IPS-NIHi7 (cell line): ENCODE measurements at regions not wholly inside any gene's neighbourhood (a gene's known extent, or its start where the extent isn't known, plus 50 kb on each side); places are given as distances from the start of the nearest gene placed in this dataset.

Experiments
- DNase-seq: peaks from one replicate; pipeline ENCODE4 v3.0.0; 2012; ENCODE audit warnings: mixed read lengths; ENCODE audit errors: extremely low spot score

DNA sequence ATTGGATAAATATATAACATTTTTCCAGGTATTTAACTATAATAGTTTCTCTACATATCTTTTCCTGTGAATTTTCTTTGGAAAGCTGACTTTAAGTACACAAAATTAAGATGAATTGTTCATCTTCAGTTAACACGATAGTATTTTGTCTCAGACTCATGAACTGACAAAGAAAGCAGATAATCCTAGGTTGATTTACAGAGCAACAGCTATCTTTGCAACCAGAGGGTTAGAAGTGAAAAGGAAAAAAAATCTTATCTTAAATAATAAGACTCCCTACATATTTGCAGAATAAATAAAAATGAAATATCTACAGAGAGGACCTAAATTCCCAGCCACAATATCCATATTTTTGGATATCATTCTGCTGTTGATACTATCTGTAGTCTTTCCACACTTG is 350.2 kb upstream of the GRM7 start:
- no peak for DNase-seq

GRCh38 chr3:6512172-6512800 is 348.6 kb upstream of the GRM7 start:
- DNase-seq: no peak

- DNase-seq: no peak
Observed at GRCh38 chr3:6516143-6516542, 344.8 kb upstream of the GRM7 start.

GRCh38 chr3:6516694-6517093 is 344.2 kb upstream of the GRM7 start:
- no peak for DNase-seq

DNA sequence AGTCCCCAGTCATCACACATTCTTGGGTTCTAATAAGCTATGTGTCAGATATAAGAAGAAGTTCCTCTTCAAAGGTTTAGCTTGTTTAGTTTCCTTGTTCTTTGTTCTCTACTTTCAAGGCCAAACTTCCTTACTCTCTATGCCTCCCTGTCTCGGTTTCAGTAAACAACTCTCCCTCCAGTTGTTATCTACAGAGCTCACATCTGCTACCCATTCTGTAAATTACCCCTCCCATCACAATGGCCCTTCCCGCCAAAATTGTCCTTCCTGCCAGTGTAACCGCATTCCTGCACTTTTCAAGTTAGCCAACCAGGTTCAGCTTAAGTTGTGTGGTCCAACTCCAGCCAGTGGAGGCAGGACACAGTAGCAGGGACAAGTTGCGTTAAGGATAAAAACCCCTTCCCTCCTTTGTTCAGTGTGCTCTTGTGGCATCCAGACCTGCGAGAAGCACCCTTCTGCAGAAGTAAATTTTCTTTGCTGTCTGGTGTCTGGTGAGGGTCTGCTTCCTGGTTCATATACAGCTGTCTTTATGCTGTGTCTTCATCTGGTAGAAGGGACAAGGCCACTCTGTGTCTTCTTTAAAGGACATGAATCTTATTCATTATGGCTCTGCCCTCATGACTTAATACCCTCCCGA is 342.1 kb upstream of the GRM7 start:
- no peak for DNase-seq

GRCh38 chr3:6521369-6522113 is 339.4 kb upstream of the GRM7 start:
- DNase-seq: no peak

GRCh38 chr3:6522191-6522590 is 338.7 kb upstream of the GRM7 start:
- no peak for DNase-seq

GRCh38 chr3:6523043-6523442 is 337.9 kb upstream of the GRM7 start:
- DNase-seq: no peak

- no peak for DNase-seq
Observed at GRCh38 chr3:6524479-6524878, 336.4 kb upstream of the GRM7 start.

GRCh38 chr3:6526321-6526720 is 334.6 kb upstream of the GRM7 start:
- no peak for DNase-seq

GRCh38 chr3:6526861-6527260 is 334.1 kb upstream of the GRM7 start:
- no peak for DNase-seq

DNA sequence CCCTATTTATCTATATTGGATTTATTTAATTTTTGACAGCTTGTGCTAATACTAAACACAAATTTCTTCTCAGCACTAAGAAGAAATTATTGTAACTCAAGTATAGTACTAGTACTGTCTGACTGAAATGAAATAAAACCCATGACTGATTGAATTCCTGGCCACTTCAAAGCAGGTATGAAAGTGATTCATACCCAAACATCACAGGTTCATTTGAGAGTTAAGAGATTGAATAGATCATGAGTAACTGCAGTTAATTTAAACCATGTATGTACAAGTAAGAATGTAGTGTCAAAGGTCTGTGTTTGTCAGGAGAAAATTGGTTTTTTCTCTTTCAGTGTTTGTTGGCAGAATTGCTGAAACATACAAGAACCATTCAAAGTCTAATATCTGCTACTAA is 332.0 kb upstream of the GRM7 start:
- no peak for DNase-seq

DNA sequence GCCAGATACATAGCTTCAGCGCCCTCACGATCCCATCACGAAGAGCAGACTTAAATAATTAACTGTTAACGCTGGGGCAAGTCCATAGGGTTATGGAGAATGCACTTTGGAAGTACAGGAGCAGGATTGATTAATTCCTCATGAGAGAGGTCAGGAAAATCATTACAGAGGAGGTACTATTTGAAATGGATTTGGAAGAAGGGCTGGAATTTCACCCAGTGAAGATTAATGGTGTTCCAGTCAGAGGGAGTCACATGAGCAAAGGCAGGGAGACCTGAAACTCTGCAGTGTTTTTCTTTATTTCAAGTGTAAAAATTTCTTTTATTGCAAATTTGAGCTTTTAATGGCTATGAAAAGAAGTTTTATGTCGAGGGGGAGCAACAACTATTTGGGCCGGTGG is 329.8 kb upstream of the GRM7 start:
- no peak for DNase-seq

- no peak for DNase-seq
Observed at GRCh38 chr3:6532101-6532500, 328.8 kb upstream of the GRM7 start.

- no peak for DNase-seq
Observed at GRCh38 chr3:6540981-6541380, 319.9 kb upstream of the GRM7 start.

DNA sequence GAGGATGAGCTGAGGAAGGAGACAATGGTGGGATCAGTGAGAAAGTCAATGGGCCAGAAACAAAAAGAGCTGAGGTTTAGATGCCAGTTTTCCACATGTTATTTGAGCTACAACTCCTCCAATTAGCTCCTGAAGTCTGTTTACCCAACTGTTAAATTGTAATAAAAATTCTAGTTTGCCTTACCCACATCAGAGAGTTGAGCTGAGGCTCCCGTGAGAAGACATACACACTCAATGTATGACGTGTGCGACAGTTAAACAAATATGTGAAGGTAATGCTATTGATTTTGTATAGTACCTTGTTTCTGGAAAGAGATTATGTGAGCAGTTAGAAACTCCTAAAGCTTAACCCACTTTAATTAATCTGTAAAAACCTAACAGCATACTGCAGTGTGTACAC is 318.1 kb upstream of the GRM7 start:
- no peak for DNase-seq

- no peak for DNase-seq
Observed at GRCh38 chr3:6549296-6549695, 311.6 kb upstream of the GRM7 start.

DNA sequence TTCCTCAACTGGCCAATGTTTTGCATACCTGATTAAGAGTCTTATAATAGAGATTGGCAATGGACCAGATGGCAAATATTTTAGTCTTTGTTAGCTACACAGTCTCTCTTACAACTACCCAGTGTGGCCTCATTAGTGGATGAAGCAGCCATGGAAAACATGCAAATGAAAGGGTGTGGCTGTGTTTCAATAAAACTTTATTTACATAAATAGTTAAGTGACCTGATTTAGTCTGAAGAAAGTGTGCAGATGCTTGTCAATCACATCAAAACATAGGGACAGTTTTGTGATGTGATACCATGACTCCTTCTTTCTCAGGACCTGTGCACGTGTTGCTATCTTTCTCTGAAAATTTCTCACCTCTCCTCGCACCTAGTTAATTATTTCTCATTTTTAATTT is 309.8 kb upstream of the GRM7 start:
- DNase-seq: no peak

GRCh38 chr3:6560259-6560658 is 300.7 kb upstream of the GRM7 start:
- DNase-seq: no peak

GRCh38 chr3:6567241-6567640 is 293.7 kb upstream of the GRM7 start:
- no peak for DNase-seq

- no peak for DNase-seq
Observed at GRCh38 chr3:6568999-6569493, 291.9 kb upstream of the GRM7 start.

DNA sequence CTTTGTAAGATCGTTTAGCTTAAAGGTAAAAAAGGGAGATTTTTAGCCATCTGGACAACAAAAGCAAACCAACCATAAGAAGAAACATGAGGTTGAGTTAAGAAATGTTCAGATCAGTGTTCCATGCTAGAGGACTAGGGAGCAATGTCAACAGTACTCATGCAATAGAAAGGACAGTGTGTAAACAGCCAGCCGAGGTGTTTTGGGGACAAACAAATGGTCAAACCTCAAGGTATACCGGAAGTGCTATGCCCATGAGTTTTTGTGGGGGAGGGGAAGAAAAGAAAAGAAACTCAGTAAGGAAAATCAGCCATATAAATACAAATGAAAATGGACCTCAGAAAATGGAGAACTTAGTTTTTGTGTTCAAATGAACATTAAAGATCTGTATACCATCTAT is 289.5 kb upstream of the GRM7 start:
- DNase-seq: no peak

DNA sequence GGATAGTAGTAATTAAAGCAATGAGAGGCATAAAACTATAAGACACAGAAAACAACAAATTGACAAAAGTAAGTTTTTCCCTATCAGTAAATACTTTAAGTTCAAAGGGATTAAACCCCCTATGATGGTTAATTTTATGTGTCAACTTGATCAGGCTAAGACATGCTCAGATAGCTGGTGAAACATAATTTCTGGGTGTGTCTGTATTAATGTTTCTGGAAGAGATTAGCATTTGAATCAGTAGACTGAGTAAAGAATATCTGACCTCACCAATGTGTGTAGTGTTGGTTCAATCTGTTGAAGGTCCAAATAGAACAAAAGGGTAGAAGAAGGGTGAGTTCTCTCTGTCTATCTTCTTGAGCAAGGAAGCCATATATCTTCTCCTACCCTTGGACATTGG is 283.3 kb upstream of the GRM7 start:
- DNase-seq: no peak
